Astrocyte (in vitro differentiated cells and primary cell): ENCODE measurements at regions not wholly inside any gene's neighbourhood (a gene's known extent, or its start where the extent isn't known, plus 50 kb on each side); places are given as distances from the start of the nearest gene placed in this dataset.

Experiments used
- EZH2 ChIP-seq: IDR thresholded peaks from 2 replicates; pipeline ENCODE4 v1.6.1; 2012; ENCODE audit warnings: mild to moderate bottlenecking, low read length, inconsistent platforms; ENCODE audit not compliant: insufficient read depth
- TF ChIP-seq, protein P1 (sequence below): IDR thresholded peaks from 2 replicates; pipeline ENCODE4 v1.5.1; 2011; ENCODE audit warnings: low read depth, mild to moderate bottlenecking, inconsistent platforms, low read length, moderate library complexity; ENCODE audit not compliant: insufficient read depth

DNA sequence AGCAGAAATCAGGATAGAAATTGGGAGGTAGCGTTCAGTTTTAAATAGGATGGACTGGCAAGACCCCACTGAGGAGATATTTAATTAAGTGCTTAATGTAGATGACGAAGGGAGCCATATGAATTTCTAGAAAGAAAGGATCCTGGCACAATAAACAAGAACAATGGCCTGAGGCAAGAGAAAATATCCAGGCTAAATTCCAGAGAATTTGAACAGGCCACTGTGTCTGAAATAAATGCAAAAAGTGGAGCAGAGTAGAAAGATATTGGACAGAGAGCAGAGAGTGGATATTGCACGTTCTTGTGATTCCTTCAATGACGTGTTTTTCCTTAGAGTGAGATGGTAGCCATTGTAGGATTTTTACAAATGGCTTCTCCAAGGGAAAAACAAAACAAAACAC lies 1504.8 kb downstream of the C4orf33 start:
- TF ChIP-seq, protein P1, sequence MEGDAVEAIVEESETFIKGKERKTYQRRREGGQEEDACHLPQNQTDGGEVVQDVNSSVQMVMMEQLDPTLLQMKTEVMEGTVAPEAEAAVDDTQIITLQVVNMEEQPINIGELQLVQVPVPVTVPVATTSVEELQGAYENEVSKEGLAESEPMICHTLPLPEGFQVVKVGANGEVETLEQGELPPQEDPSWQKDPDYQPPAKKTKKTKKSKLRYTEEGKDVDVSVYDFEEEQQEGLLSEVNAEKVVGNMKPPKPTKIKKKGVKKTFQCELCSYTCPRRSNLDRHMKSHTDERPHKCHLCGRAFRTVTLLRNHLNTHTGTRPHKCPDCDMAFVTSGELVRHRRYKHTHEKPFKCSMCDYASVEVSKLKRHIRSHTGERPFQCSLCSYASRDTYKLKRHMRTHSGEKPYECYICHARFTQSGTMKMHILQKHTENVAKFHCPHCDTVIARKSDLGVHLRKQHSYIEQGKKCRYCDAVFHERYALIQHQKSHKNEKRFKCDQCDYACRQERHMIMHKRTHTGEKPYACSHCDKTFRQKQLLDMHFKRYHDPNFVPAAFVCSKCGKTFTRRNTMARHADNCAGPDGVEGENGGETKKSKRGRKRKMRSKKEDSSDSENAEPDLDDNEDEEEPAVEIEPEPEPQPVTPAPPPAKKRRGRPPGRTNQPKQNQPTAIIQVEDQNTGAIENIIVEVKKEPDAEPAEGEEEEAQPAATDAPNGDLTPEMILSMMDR, result no peak
- no peak for TF ChIP-seq EZH2
